Brain microvascular endothelial cell (primary cell): ENCODE measurements at regions not wholly inside any gene's neighbourhood (a gene's known extent, or its start where the extent isn't known, plus 50 kb on each side); places are given as distances from the start of the nearest gene placed in this dataset.

Source experiments
- DNase-seq: peaks from one replicate; pipeline ENCODE4 v3.0.0-alpha.2; 2020
- H3K27ac ChIP-seq: fragments of 250-450 bp; sonication (Bioruptor Pico); 2 replicates; pipeline ENCODE4 v1.5.1; 2020; ENCODE audit warnings: mild to moderate bottlenecking, moderate library complexity
- H3K27me3 ChIP-seq: fragments of 250-450 bp; sonication (Bioruptor Pico); replicated peaks from 2 replicates; pipeline ENCODE4 v1.5.1; 2020; ENCODE audit warnings: mild to moderate bottlenecking
- H3K36me3 ChIP-seq: fragments of 250-450 bp; sonication (Bioruptor Pico); replicated peaks from 2 replicates; pipeline ENCODE4 v1.5.1; 2020; ENCODE audit warnings: mild to moderate bottlenecking
- H3K4me3 ChIP-seq: 2 replicates; pipeline ENCODE4 v1.5.1; 2011; ENCODE audit warnings: low read depth, mild to moderate bottlenecking, control low read depth, low read length, moderate library complexity
- CTCF ChIP-seq: IDR thresholded peaks from 2 replicates; pipeline ENCODE4 v1.5.1; 2011; ENCODE audit warnings: low read depth, mild to moderate bottlenecking, moderate library complexity, low read length, control low read depth, inconsistent platforms; ENCODE audit errors: missing control alignments
- in situ Hi-C: cut with HindIII; loops from 2 replicates; pipeline ENCODE4 v1.10.0; 2017; ENCODE audit warnings: low sequenced_read_pairs, low pct_ligation_motif_present

GRCh38 chr2:74048147-74048546 is 63.4 kb downstream of the TET3 start:
- Histone ChIP-seq H3K27me3 (no peaks in the 10 kb centered on the region), H3K27ac (no peak overlapping the region), H3K36me3 (no peaks in the 10 kb centered on the region), H3K4me3 (no peak overlapping the region)
- no peak for DNase-seq
- in situ Hi-C loops, result no loop called here
- TF ChIP-seq CTCF, result no peak

- H3K4me3 ChIP-seq, result no peak overlapping the region
- no peaks in the 10 kb centered on the region for H3K36me3 ChIP-seq
- H3K27me3 ChIP-seq, result no peaks in the 10 kb centered on the region
- no peak for TF ChIP-seq CTCF
- in situ Hi-C loops, result no loop called here
- H3K27ac ChIP-seq, result no peak overlapping the region
- DNase-seq, result no peak
These were observed 64.3 kb downstream of the TET3 start for GRCh38 chr2:74048843-74049519.

GRCh38 chr2:74050151-74050550 is 65.4 kb downstream of the TET3 start:
- Histone ChIP-seq H3K27me3 (no peaks in the 10 kb centered on the region), H3K36me3 (no peaks in the 10 kb centered on the region), H3K4me3 (no peak overlapping the region), H3K27ac (no peak overlapping the region)
- in situ Hi-C loops, result no loop called here
- no peak for DNase-seq
- TF ChIP-seq CTCF, result no peak

GRCh38 chr2:74051504-74051903 is 66.8 kb downstream of the TET3 start:
- H3K27me3 ChIP-seq, result no peaks in the 10 kb centered on the region
- no peak for DNase-seq
- in situ Hi-C loops, result no loop called here
- H3K27ac ChIP-seq, result no peak overlapping the region
- TF ChIP-seq CTCF, result no peak
- H3K36me3 ChIP-seq, result no peaks in the 10 kb centered on the region
- no peak overlapping the region for H3K4me3 ChIP-seq

GRCh38 chr2:74052732-74053710 is 68.3 kb downstream of the TET3 start:
- H3K27ac ChIP-seq, result no peak overlapping the region
- no peak for TF ChIP-seq CTCF
- H3K36me3 ChIP-seq, result no peaks in the 10 kb centered on the region
- no peak overlapping the region for H3K4me3 ChIP-seq
- no peak for DNase-seq
- H3K27me3 ChIP-seq, result no peaks in the 10 kb centered on the region
- in situ Hi-C loops, result no loop called here
